ENCODE measurements at regions not wholly inside any gene's neighbourhood (a gene's known extent, or its start where the extent isn't known, plus 50 kb on each side); places are given as distances from the start of the nearest gene placed in this dataset.

- ChIA-PET CTCF (interaction anchor here (1.5 to 3.9 kb wide), 5 partner anchors 10 to 81 kb away, joined by 3 to 30 read pairs (median 5); no protein-coding TSS in a partner anchor), POLR2A (interaction anchor here (1.1 kb wide), 1 partner anchor 39 kb away, joined by 4 read pairs; no protein-coding TSS in a partner anchor)
- TF ChIP-seq USF1 (IDR thresholded peaks at IDR 0.05; ENCODE audit: borderline replicate concordance, low read depth) = no peak
- no peak for TF ChIP-seq ELF1 (IDR thresholded peaks at IDR 0.05)
- TF ChIP-seq MXI1 (IDR thresholded peaks at IDR 0.05; ENCODE audit: low read depth, low read length) = peak; percentile 60; the same call in 1 of the 2 replicates
- TF ChIP-seq RCOR1 (IDR thresholded peaks at IDR 0.05; ENCODE audit: low read length) = 0 out of 2 replicates have a peak, but pooled peaks have one; percentile 12
- no peak for TF ChIP-seq RXRA (IDR thresholded peaks at IDR 0.05; ENCODE audit: borderline replicate concordance, low read depth)
- TF ChIP-seq, protein P1, sequence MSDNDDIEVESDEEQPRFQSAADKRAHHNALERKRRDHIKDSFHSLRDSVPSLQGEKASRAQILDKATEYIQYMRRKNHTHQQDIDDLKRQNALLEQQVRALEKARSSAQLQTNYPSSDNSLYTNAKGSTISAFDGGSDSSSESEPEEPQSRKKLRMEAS (IDR thresholded peaks at IDR 0.05; ENCODE audit: low read depth) = no peak
- TF ChIP-seq EP300 (IDR thresholded peaks at IDR 0.05; ENCODE audit: borderline replicate concordance in 1 of 2, low read depth in 1 of 2, low read length in 1 of 2) = peak in 1 of 2 experiments; percentile 76; a peak in 2 of 4 replicates
- Histone ChIP-seq H4K20me1 (ENCODE audit: insufficient read depth) (peaks cover 5% of the 10 kb centered on the region; the same call in 1 of the 2 replicates), H3K4me2 (no peak overlapping the region), H3K9me3 (no peaks in the 10 kb centered on the region), H3K27me3 (ENCODE audit: insufficient read depth) (no peaks in the 10 kb centered on the region), H3K4me3 (ENCODE audit: low read depth in 2 of 2, low read length in 1 of 2) (no peak overlapping the region), H3K79me2 (ENCODE audit: insufficient read depth) (peaks cover 42% of the 10 kb centered on the region; the same call in 1 of the 2 replicates), H3F3A (replicated peaks; ENCODE audit: insufficient read depth) (no peaks in the 10 kb centered on the region), H3K4me1 (ENCODE audit: control insufficient read depth in 1 of 2, insufficient read depth in 2 of 2, low read depth in 1 of 2, low read length in 1 of 2) (peaks cover 0 to 43% of the 10 kb centered on the region in 2 experiments; a peak in 2 of 4 replicates), H3K9me2 (no peaks in the 10 kb centered on the region), H3K27ac (ENCODE audit: low read depth in 2 of 2, low read length in 1 of 2) (peak overlapping the region in 1 of 2 experiments; percentile 79; a peak in 2 of 4 replicates), H3K36me3 (replicated peaks in 1 of 2; ENCODE audit: control insufficient read depth in 1 of 2, insufficient read depth in 2 of 2, low read length in 1 of 2) (no peaks in the 10 kb centered on the region), H2AFZ (ENCODE audit: low read depth) (no peak overlapping the region), H3K9ac (no peak overlapping the region)
- DNase-seq = peak; percentile 70
- WGBS (ENCODE audit: low lambda C conversion rate) = 80% methylated on average over 21 of the region's 22 CpGs
Measured at GRCh38 chr16:85195900-85196772, 83.9 kb upstream of the CIBAR2 start.

DNA sequence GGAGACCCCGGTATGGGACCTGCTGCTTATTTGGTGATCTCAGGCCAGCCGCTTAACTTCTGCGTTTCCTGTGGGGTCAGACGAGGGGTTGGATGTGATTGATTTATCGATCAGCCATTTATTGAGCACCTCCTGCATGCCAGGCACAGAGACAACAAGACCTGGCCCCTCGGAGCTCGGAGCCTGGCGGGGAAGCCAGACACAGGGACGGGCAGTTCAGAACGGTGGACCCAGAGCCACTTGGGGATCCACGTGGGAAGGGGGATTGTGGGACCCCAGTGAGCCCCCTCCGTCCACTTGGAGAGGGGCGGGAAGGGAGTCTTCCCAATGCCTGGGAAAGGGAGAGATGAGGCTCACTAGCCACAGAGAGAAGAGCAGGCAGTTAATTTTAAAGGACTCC, 84.7 kb upstream of the CIBAR2 start:
- Histone ChIP-seq H2AFZ (ENCODE audit: low read depth) (no peak overlapping the region), H3K9ac (no peak overlapping the region), H4K20me1 (ENCODE audit: insufficient read depth) (peaks cover 5% of the 10 kb centered on the region; the same call in 1 of the 2 replicates), H3K27ac (ENCODE audit: low read depth in 2 of 2, low read length in 1 of 2) (peak overlapping the region in 1 of 2 experiments; percentile 79; a peak in 2 of 4 replicates), H3K4me2 (no peak overlapping the region), H3K4me1 (ENCODE audit: control insufficient read depth in 1 of 2, insufficient read depth in 2 of 2, low read depth in 1 of 2, low read length in 1 of 2) (peaks cover 3 to 48% of the 10 kb centered on the region in 2 experiments; a peak in 3 of 4 replicates), H3K9me3 (no peaks in the 10 kb centered on the region), H3F3A (replicated peaks; ENCODE audit: insufficient read depth) (no peaks in the 10 kb centered on the region), H3K4me3 (ENCODE audit: low read depth in 2 of 2, low read length in 1 of 2) (no peak overlapping the region), H3K9me2 (no peaks in the 10 kb centered on the region), H3K79me2 (ENCODE audit: insufficient read depth) (peaks cover 49% of the 10 kb centered on the region; the same call in 1 of the 2 replicates), H3K27me3 (ENCODE audit: insufficient read depth) (no peaks in the 10 kb centered on the region), H3K36me3 (replicated peaks in 1 of 2; ENCODE audit: control insufficient read depth in 1 of 2, insufficient read depth in 2 of 2, low read length in 1 of 2) (no peaks in the 10 kb centered on the region)
- 81% methylated on average over 11 of the region's 13 CpGs for WGBS (ENCODE audit: low lambda C conversion rate)
- ChIA-PET POLR2A (interaction anchor here (1.1 kb wide), 1 partner anchor 38 kb away, joined by 4 read pairs; no protein-coding TSS in a partner anchor), CTCF (interaction anchor here (1.5 to 3.9 kb wide), 3 partner anchors 23 to 82 kb away, joined by 3 to 30 read pairs (median 13); no protein-coding TSS in a partner anchor)
- TF ChIP-seq RCOR1 (IDR thresholded peaks at IDR 0.05; ENCODE audit: low read length) = no peak
- no peak for TF ChIP-seq USF1 (IDR thresholded peaks at IDR 0.05; ENCODE audit: borderline replicate concordance, low read depth)
- TF ChIP-seq, protein P1 (IDR thresholded peaks at IDR 0.05; ENCODE audit: low read depth) = no peak
- TF ChIP-seq NFIC (IDR thresholded peaks at IDR 0.05; ENCODE audit: borderline replicate concordance) = no peak
- TF ChIP-seq REST (IDR thresholded peaks at IDR 0.05; ENCODE audit: low read depth, low read length) = no peak
- TF ChIP-seq, protein P2, sequence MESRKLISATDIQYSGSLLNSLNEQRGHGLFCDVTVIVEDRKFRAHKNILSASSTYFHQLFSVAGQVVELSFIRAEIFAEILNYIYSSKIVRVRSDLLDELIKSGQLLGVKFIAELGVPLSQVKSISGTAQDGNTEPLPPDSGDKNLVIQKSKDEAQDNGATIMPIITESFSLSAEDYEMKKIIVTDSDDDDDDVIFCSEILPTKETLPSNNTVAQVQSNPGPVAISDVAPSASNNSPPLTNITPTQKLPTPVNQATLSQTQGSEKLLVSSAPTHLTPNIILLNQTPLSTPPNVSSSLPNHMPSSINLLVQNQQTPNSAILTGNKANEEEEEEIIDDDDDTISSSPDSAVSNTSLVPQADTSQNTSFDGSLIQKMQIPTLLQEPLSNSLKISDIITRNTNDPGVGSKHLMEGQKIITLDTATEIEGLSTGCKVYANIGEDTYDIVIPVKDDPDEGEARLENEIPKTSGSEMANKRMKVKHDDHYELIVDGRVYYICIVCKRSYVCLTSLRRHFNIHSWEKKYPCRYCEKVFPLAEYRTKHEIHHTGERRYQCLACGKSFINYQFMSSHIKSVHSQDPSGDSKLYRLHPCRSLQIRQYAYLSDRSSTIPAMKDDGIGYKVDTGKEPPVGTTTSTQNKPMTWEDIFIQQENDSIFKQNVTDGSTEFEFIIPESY (IDR thresholded peaks at IDR 0.05; ENCODE audit: borderline replicate concordance, low read depth) = no peak
- TF ChIP-seq PBX3 (IDR thresholded peaks at IDR 0.05) = no peak
- DNase-seq = no peak
